ENCODE measurements at regions not wholly inside any gene's neighbourhood (a gene's known extent, or its start where the extent isn't known, plus 50 kb on each side); places are given as distances from the start of the nearest gene placed in this dataset.

- TF ChIP-seq GATA2 (IDR thresholded peaks at IDR 0.05; ENCODE audit: low read depth, low read length) (no peak), GATA3 (IDR thresholded peaks at IDR 0.05; ENCODE audit: low read depth, low read length) (no peak)
These were observed 82.8 kb upstream of the RIPOR2 start for GRCh38 chr6:25018568-25018954.

GRCh38 chr6:25022140-25022553 lies 86.4 kb upstream of the RIPOR2 start:
- no peak for TF ChIP-seq GATA2 (IDR thresholded peaks at IDR 0.05; ENCODE audit: low read depth, low read length)

GRCh38 chr6:25023781-25024180 lies 88.0 kb upstream of the RIPOR2 start:
- TF ChIP-seq GATA3 (IDR thresholded peaks at IDR 0.05; ENCODE audit: low read depth, low read length) (no peak), GATA2 (IDR thresholded peaks at IDR 0.05; ENCODE audit: low read depth, low read length) (no peak)

- TF ChIP-seq GATA2 (IDR thresholded peaks at IDR 0.05; ENCODE audit: low read depth, low read length) (no peak), GATA3 (IDR thresholded peaks at IDR 0.05; ENCODE audit: low read depth, low read length) (no peak)
These were observed 89.1 kb upstream of the RIPOR2 start for GRCh38 chr6:25024821-25025220.

GRCh38 chr6:25025248-25025918 lies 89.6 kb upstream of the RIPOR2 start:
- TF ChIP-seq GATA3 (IDR thresholded peaks at IDR 0.05; ENCODE audit: low read depth, low read length) (no peak), GATA2 (IDR thresholded peaks at IDR 0.05; ENCODE audit: low read depth, low read length) (no peak)

GRCh38 chr6:25025919-25026301 lies 90.2 kb upstream of the RIPOR2 start:
- TF ChIP-seq GATA2 (IDR thresholded peaks at IDR 0.05; ENCODE audit: low read depth, low read length) (no peak), GATA3 (IDR thresholded peaks at IDR 0.05; ENCODE audit: low read depth, low read length) (no peak)

GRCh38 chr6:25026723-25027122 lies 91.0 kb upstream of the RIPOR2 start:
- no peak for TF ChIP-seq GATA3 (IDR thresholded peaks at IDR 0.05; ENCODE audit: low read depth, low read length)
- TF ChIP-seq GATA2 (IDR thresholded peaks at IDR 0.05; ENCODE audit: low read depth, low read length) = no peak

GRCh38 chr6:25027221-25027916 lies 91.6 kb upstream of the RIPOR2 start:
- no peak for TF ChIP-seq GATA2 (IDR thresholded peaks at IDR 0.05; ENCODE audit: low read depth, low read length)
- no peak for TF ChIP-seq GATA3 (IDR thresholded peaks at IDR 0.05; ENCODE audit: low read depth, low read length)

GRCh38 chr6:25028328-25028727 lies 92.6 kb upstream of the RIPOR2 start:
- no peak for TF ChIP-seq GATA2 (IDR thresholded peaks at IDR 0.05; ENCODE audit: low read depth, low read length)
- TF ChIP-seq GATA3 (IDR thresholded peaks at IDR 0.05; ENCODE audit: low read depth, low read length) = no peak

- TF ChIP-seq GATA2 (IDR thresholded peaks at IDR 0.05; ENCODE audit: low read depth, low read length) (no peak), GATA3 (IDR thresholded peaks at IDR 0.05; ENCODE audit: low read depth, low read length) (no peak)
These were observed 97.2 kb upstream of the RIPOR2 start for GRCh38 chr6:25032934-25033333.

- no peak for TF ChIP-seq GATA2 (IDR thresholded peaks at IDR 0.05; ENCODE audit: low read depth, low read length)
- no peak for TF ChIP-seq GATA3 (IDR thresholded peaks at IDR 0.05; ENCODE audit: low read depth, low read length)
These were observed 98.7 kb upstream of the RIPOR2 start for GRCh38 chr6:25034431-25034921.

GRCh38 chr6:25035174-25035511 lies 99.4 kb upstream of the RIPOR2 start:
- no peak for TF ChIP-seq GATA3 (IDR thresholded peaks at IDR 0.05; ENCODE audit: low read depth, low read length)
- TF ChIP-seq GATA2 (IDR thresholded peaks at IDR 0.05; ENCODE audit: low read depth, low read length) = no peak

GRCh38 chr6:25035512-25036435 lies 100.0 kb upstream of the RIPOR2 start:
- TF ChIP-seq GATA3 (IDR thresholded peaks at IDR 0.05; ENCODE audit: low read depth, low read length) (no peak), GATA2 (IDR thresholded peaks at IDR 0.05; ENCODE audit: low read depth, low read length) (no peak)

GRCh38 chr6:25036461-25036860 lies 100.7 kb upstream of the RIPOR2 start:
- no peak for TF ChIP-seq GATA2 (IDR thresholded peaks at IDR 0.05; ENCODE audit: low read depth, low read length)
- no peak for TF ChIP-seq GATA3 (IDR thresholded peaks at IDR 0.05; ENCODE audit: low read depth, low read length)
